ENCODE measurements at regions not wholly inside any gene's neighbourhood (a gene's known extent, or its start where the extent isn't known, plus 50 kb on each side); places are given as distances from the start of the nearest gene placed in this dataset.
"Not testable (repeated sequence)": the region's sequence is repeated elsewhere in the genome, so short reads cannot be mapped to it uniquely, and the experiment has no call there.

- DNase-seq, result no peak
Measured at GRCh38 chr2:13651684-13652131, 935.0 kb downstream of the TRIB2 start.

GRCh38 chr2:13652531-13653313 is 936.0 kb downstream of the TRIB2 start:
- DNase-seq, result no peak

- DNase-seq, result no peak
Measured at GRCh38 chr2:13654416-13654815, 937.7 kb downstream of the TRIB2 start.

GRCh38 chr2:13660231-13660630 is 943.5 kb downstream of the TRIB2 start:
- DNase-seq, result no peak

- DNase-seq, result no peak
Measured at GRCh38 chr2:13662055-13662454, 945.3 kb downstream of the TRIB2 start.

- no peak for DNase-seq
Measured at GRCh38 chr2:13666582-13667414, 950.1 kb downstream of the TRIB2 start.

- no peak for DNase-seq
Measured at GRCh38 chr2:13667415-13667757, 950.6 kb downstream of the TRIB2 start.

GRCh38 chr2:13669607-13670006 is 952.9 kb downstream of the TRIB2 start:
- no peak for DNase-seq

- DNase-seq, result not testable (repeated sequence)
Measured at GRCh38 chr2:13673821-13674220, 957.1 kb downstream of the TRIB2 start.

- DNase-seq, result no peak
Measured at GRCh38 chr2:13676269-13676668, 956.2 kb upstream of the LRATD1 start.

- DNase-seq, result no peak
Measured at GRCh38 chr2:13681936-13682335, 950.6 kb upstream of the LRATD1 start.

- DNase-seq, result no peak
Measured at GRCh38 chr2:13682540-13683272, 949.8 kb upstream of the LRATD1 start.

- no peak for DNase-seq
Measured at GRCh38 chr2:13686262-13686661, 946.3 kb upstream of the LRATD1 start.

GRCh38 chr2:13694673-13695072 is 937.8 kb upstream of the LRATD1 start:
- no peak for DNase-seq

- DNase-seq, result no peak
Measured at GRCh38 chr2:13696601-13697000, 935.9 kb upstream of the LRATD1 start.

- DNase-seq, result no peak
Measured at GRCh38 chr2:13698847-13699246, 933.7 kb upstream of the LRATD1 start.

GRCh38 chr2:13699939-13700338 is 932.6 kb upstream of the LRATD1 start:
- not testable (repeated sequence) for DNase-seq

GRCh38 chr2:13711154-13711553 is 921.4 kb upstream of the LRATD1 start:
- no peak for DNase-seq

GRCh38 chr2:13714466-13714865 is 918.1 kb upstream of the LRATD1 start:
- no peak for DNase-seq

GRCh38 chr2:13725945-13726344 is 906.6 kb upstream of the LRATD1 start:
- DNase-seq, result no peak

GRCh38 chr2:13745330-13745729 is 887.2 kb upstream of the LRATD1 start:
- DNase-seq, result no peak

- no peak for DNase-seq
Measured at GRCh38 chr2:13751955-13752354, 880.6 kb upstream of the LRATD1 start.

- DNase-seq, result no peak
Measured at GRCh38 chr2:13758412-13758811, 874.1 kb upstream of the LRATD1 start.

- DNase-seq, result no peak
Measured at GRCh38 chr2:13768274-13768673, 864.2 kb upstream of the LRATD1 start.
